WTC11 (cell line): ENCODE measurements at regions not wholly inside any gene's neighbourhood (a gene's known extent, or its start where the extent isn't known, plus 50 kb on each side); places are given as distances from the start of the nearest gene placed in this dataset.

Experiments
- ATAC-seq: fragments of 200-7000 bp; cut with Tn5 transposase; 2 replicates; pipeline ENCODE4 v1.10.0; 2021; ENCODE audit warnings: mild to moderate bottlenecking, moderate library complexity
- CTCF ChIA-PET: fragments of 300-600 bp; sonication (Branson Sonifier 250); formaldehyde crosslinking; loops from one replicate; lab custom pipeline; 2021; ENCODE audit warnings: antibody characterized with exemption; lab: Charles Lee
- POLR2A ChIA-PET: fragments of 350-600 bp; sonication (Branson Sonifier 250); formaldehyde crosslinking; loops from one replicate; lab custom pipeline; 2021; ENCODE audit warnings: antibody characterized with exemption; lab: Charles Lee
- DNase-seq: peaks from one replicate; pipeline ENCODE4 v3.0.0; 2021; ENCODE audit warnings: low spot score
- H3K27ac Mint-ChIP-seq: 2 replicates; pipeline ENCODE4 v1.8.0; 2021; ENCODE audit warnings: mixed read lengths
- H3K27me3 Mint-ChIP-seq: 2 replicates; pipeline ENCODE4 v1.8.0; 2021; ENCODE audit warnings: low read depth, mild to moderate bottlenecking, moderate library complexity, mixed read lengths
- H3K36me3 Mint-ChIP-seq: 2 replicates; pipeline ENCODE4 v1.8.0; 2021; ENCODE audit warnings: mixed read lengths
- H3K4me1 Mint-ChIP-seq: 2 replicates; pipeline ENCODE4 v1.8.0; 2022; ENCODE audit warnings: mixed read lengths
- H3K4me3 Mint-ChIP-seq: 2 replicates; pipeline ENCODE4 v1.8.0; 2021; ENCODE audit warnings: mild to moderate bottlenecking, moderate library complexity, mixed read lengths
- H3K9me3 Mint-ChIP-seq: 2 replicates; pipeline ENCODE4 v1.8.0; 2021; ENCODE audit warnings: mixed read lengths
- CBFB ChIP-seq: sonication (generic); formaldehyde crosslinking; IDR thresholded peaks from 2 replicates; pipeline ENCODE4 v1.8.1; 2022; ENCODE audit warnings: mild to moderate bottlenecking, low read depth, missing genetic modification reagents
- ESRRA ChIP-seq: sonication (generic); formaldehyde crosslinking; IDR thresholded peaks from 2 replicates; pipeline ENCODE4 v1.8.1; 2022; ENCODE audit warnings: mild to moderate bottlenecking, missing genetic modification reagents, borderline replicate concordance
- FOXK1 ChIP-seq: sonication (generic); formaldehyde crosslinking; IDR thresholded peaks from 2 replicates; pipeline ENCODE4 v1.8.0; 2022; ENCODE audit warnings: mild to moderate bottlenecking, moderate library complexity, missing genetic modification reagents
- FOXP1 ChIP-seq: sonication (generic); formaldehyde crosslinking; IDR thresholded peaks from 2 replicates; pipeline ENCODE4 v1.8.0; 2022; ENCODE audit warnings: missing genetic modification reagents, mild to moderate bottlenecking, moderate library complexity, borderline replicate concordance
- GRHL2 ChIP-seq: fragments of 250-450 bp; sonication (Bioruptor Pico); IDR thresholded peaks from 2 replicates; pipeline ENCODE4 v1.8.0; 2022; ENCODE audit warnings: mild to moderate bottlenecking, moderate library complexity; ENCODE audit not compliant: insufficient replicate concordance, severe bottlenecking
- HMGA2 ChIP-seq: fragments of 250-450 bp; sonication (Bioruptor Pico); IDR thresholded peaks from 2 replicates; pipeline ENCODE4 v1.4.0; 2021; ENCODE audit warnings: mild to moderate bottlenecking, moderate library complexity
- IRF2 ChIP-seq: sonication (generic); formaldehyde crosslinking; IDR thresholded peaks from 2 replicates; pipeline ENCODE4 v1.8.0; 2022; ENCODE audit warnings: low read depth, missing genetic modification reagents, borderline replicate concordance
- NR1H2 ChIP-seq: sonication (generic); formaldehyde crosslinking; IDR thresholded peaks from 2 replicates; pipeline ENCODE4 v1.9.0; 2021; ENCODE audit warnings: mild to moderate bottlenecking, moderate library complexity, missing genetic modification reagents
- NR2C2 ChIP-seq: sonication (generic); formaldehyde crosslinking; IDR thresholded peaks from 2 replicates; pipeline ENCODE4 v1.8.0; 2022; ENCODE audit warnings: mild to moderate bottlenecking, missing genetic modification reagents
- SMAD3 ChIP-seq: sonication (generic); formaldehyde crosslinking; IDR thresholded peaks from 2 replicates; pipeline ENCODE4 v1.8.0; 2022; ENCODE audit warnings: missing genetic modification reagents, mild to moderate bottlenecking, borderline replicate concordance
- SOX15 ChIP-seq: fragments of 250-450 bp; sonication (Bioruptor Pico); IDR thresholded peaks from 2 replicates; pipeline ENCODE4 v1.9.0; 2021; ENCODE audit warnings: mild to moderate bottlenecking
- SP1 ChIP-seq: sonication (generic); formaldehyde crosslinking; conservative IDR thresholded peaks from 2 replicates; pipeline ENCODE4 v1.8.1; 2022; ENCODE audit warnings: missing genetic modification reagents
- ZNF219 ChIP-seq: sonication (generic); formaldehyde crosslinking; IDR thresholded peaks from 2 replicates; pipeline ENCODE4 v1.8.0; 2023; ENCODE audit warnings: missing genetic modification reagents, mild to moderate bottlenecking, borderline replicate concordance
- ZNF263 ChIP-seq: sonication (generic); formaldehyde crosslinking; IDR thresholded peaks from 2 replicates; pipeline ENCODE4 v1.8.1; 2022; ENCODE audit warnings: low read depth, mild to moderate bottlenecking, moderate library complexity, missing genetic modification reagents
- TF ChIP-seq, protein P1 (sequence below): sonication (generic); formaldehyde crosslinking; IDR thresholded peaks from 2 replicates; pipeline ENCODE4 v1.8.1; 2023; ENCODE audit warnings: mild to moderate bottlenecking, missing genetic modification reagents, borderline replicate concordance
- TF ChIP-seq, protein P2 (sequence below): sonication (generic); formaldehyde crosslinking; IDR thresholded peaks from 2 replicates; pipeline ENCODE4 v1.8.1; 2022; ENCODE audit warnings: mild to moderate bottlenecking, moderate library complexity, missing genetic modification reagents
- TF ChIP-seq, protein P3 (sequence below): fragments of 200-600 bp; IDR thresholded peaks from 2 replicates; pipeline ENCODE4 v1.8.0; 2022; ENCODE audit warnings: antibody characterized with exemption
- TF ChIP-seq, protein P4 (sequence below): sonication (generic); formaldehyde crosslinking; IDR thresholded peaks from 2 replicates; pipeline ENCODE4 v1.8.0; 2022; ENCODE audit warnings: mild to moderate bottlenecking, missing genetic modification reagents
- TF ChIP-seq, protein P5 (sequence below): fragments of 250-450 bp; sonication (Bioruptor Pico); IDR thresholded peaks from 2 replicates; pipeline ENCODE4 v1.9.0; 2021; ENCODE audit warnings: mild to moderate bottlenecking, borderline replicate concordance
- TF ChIP-seq, protein P6 (sequence below): sonication (generic); formaldehyde crosslinking; conservative IDR thresholded peaks from 2 replicates; pipeline ENCODE4 v1.8.1; 2023; ENCODE audit warnings: mild to moderate bottlenecking, low read depth, missing genetic modification reagents, moderate library complexity
- TF ChIP-seq, protein P7 (sequence below): sonication (generic); formaldehyde crosslinking; IDR thresholded peaks from 2 replicates; pipeline ENCODE4 v1.8.0; 2022; ENCODE audit warnings: mild to moderate bottlenecking, missing genetic modification reagents

DNA sequence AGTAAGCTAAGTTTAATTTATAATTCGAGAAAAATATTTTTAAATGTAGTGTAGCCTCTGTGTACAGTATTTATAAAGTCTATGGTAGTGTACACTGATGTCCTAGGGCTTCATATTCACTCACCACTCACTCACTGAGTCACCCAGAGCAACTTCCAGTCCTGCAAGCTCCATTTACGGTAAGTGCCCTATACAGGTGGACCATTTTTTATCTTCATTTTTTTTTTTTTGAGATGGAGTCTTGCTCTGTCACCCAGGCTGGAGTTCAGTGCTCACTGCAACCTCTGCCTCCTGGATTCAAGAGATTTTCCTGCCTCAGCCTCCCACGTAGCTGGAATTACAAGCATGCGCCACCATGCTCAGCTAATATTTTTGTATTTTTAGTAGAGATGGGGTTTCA is 104.2 kb downstream of the PDCL3 start (continued):
- TF ChIP-seq, protein P1, sequence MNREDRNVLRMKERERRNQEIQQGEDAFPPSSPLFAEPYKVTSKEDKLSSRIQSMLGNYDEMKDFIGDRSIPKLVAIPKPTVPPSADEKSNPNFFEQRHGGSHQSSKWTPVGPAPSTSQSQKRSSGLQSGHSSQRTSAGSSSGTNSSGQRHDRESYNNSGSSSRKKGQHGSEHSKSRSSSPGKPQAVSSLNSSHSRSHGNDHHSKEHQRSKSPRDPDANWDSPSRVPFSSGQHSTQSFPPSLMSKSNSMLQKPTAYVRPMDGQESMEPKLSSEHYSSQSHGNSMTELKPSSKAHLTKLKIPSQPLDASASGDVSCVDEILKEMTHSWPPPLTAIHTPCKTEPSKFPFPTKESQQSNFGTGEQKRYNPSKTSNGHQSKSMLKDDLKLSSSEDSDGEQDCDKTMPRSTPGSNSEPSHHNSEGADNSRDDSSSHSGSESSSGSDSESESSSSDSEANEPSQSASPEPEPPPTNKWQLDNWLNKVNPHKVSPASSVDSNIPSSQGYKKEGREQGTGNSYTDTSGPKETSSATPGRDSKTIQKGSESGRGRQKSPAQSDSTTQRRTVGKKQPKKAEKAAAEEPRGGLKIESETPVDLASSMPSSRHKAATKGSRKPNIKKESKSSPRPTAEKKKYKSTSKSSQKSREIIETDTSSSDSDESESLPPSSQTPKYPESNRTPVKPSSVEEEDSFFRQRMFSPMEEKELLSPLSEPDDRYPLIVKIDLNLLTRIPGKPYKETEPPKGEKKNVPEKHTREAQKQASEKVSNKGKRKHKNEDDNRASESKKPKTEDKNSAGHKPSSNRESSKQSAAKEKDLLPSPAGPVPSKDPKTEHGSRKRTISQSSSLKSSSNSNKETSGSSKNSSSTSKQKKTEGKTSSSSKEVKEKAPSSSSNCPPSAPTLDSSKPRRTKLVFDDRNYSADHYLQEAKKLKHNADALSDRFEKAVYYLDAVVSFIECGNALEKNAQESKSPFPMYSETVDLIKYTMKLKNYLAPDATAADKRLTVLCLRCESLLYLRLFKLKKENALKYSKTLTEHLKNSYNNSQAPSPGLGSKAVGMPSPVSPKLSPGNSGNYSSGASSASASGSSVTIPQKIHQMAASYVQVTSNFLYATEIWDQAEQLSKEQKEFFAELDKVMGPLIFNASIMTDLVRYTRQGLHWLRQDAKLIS (CRISPR knock-in tag): no peak
- TF ChIP-seq SMAD3 (CRISPR knock-in tag): no peak
- TF ChIP-seq, protein P2, sequence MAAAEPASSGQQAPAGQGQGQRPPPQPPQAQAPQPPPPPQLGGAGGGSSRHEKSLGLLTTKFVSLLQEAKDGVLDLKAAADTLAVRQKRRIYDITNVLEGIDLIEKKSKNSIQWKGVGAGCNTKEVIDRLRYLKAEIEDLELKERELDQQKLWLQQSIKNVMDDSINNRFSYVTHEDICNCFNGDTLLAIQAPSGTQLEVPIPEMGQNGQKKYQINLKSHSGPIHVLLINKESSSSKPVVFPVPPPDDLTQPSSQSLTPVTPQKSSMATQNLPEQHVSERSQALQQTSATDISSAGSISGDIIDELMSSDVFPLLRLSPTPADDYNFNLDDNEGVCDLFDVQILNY (CRISPR knock-in tag): no peak
- TF ChIP-seq SP1: no peak
- TF ChIP-seq FOXK1 (CRISPR knock-in tag): no peak
- no peak for TF ChIP-seq GRHL2 (CRISPR knock-in tag)
- TF ChIP-seq NR2C2 (CRISPR knock-in tag): no peak
- no peak for TF ChIP-seq IRF2 (CRISPR knock-in tag)
- TF ChIP-seq, protein P3, sequence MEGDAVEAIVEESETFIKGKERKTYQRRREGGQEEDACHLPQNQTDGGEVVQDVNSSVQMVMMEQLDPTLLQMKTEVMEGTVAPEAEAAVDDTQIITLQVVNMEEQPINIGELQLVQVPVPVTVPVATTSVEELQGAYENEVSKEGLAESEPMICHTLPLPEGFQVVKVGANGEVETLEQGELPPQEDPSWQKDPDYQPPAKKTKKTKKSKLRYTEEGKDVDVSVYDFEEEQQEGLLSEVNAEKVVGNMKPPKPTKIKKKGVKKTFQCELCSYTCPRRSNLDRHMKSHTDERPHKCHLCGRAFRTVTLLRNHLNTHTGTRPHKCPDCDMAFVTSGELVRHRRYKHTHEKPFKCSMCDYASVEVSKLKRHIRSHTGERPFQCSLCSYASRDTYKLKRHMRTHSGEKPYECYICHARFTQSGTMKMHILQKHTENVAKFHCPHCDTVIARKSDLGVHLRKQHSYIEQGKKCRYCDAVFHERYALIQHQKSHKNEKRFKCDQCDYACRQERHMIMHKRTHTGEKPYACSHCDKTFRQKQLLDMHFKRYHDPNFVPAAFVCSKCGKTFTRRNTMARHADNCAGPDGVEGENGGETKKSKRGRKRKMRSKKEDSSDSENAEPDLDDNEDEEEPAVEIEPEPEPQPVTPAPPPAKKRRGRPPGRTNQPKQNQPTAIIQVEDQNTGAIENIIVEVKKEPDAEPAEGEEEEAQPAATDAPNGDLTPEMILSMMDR: no peak
- TF ChIP-seq HMGA2 (CRISPR knock-in tag): no peak
- TF ChIP-seq ESRRA (CRISPR knock-in tag): no peak

DNA sequence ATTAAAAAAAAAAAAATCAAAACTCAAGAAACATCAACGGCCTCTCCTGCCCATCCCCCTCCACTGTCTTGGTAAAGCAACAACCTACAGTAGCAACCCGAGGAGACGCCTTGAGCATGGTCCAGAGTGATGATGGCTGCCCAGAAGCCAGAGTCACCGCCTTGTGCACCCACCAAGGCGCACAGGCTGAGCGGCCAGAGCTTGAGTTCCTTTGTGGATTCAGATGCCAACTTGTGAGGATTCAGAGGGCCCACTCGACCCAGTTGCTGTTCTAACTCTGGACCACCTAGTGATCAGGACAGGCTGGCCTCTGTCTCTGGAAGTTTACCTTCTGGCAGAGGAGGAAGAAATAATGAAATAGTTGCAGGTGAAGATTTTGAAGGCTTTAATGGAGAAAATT is 105.0 kb downstream of the PDCL3 start:
- H3K4me3 Mint-ChIP-seq: no peak overlapping the region
- POLR2A ChIA-PET: no interaction called here
- DNase-seq (no peak), ATAC-seq (no peak)
- no peaks in the 10 kb centered on the region for H3K4me1 Mint-ChIP-seq
- H3K27me3 Mint-ChIP-seq: no peaks in the 10 kb centered on the region
- CTCF ChIA-PET: no interaction called here
- H3K9me3 Mint-ChIP-seq: no peaks in the 10 kb centered on the region
- no peaks in the 10 kb centered on the region for H3K36me3 Mint-ChIP-seq
- no peak overlapping the region for H3K27ac Mint-ChIP-seq
- no peak for TF ChIP-seq ZNF219 (CRISPR knock-in tag)
- TF ChIP-seq, protein P4, sequence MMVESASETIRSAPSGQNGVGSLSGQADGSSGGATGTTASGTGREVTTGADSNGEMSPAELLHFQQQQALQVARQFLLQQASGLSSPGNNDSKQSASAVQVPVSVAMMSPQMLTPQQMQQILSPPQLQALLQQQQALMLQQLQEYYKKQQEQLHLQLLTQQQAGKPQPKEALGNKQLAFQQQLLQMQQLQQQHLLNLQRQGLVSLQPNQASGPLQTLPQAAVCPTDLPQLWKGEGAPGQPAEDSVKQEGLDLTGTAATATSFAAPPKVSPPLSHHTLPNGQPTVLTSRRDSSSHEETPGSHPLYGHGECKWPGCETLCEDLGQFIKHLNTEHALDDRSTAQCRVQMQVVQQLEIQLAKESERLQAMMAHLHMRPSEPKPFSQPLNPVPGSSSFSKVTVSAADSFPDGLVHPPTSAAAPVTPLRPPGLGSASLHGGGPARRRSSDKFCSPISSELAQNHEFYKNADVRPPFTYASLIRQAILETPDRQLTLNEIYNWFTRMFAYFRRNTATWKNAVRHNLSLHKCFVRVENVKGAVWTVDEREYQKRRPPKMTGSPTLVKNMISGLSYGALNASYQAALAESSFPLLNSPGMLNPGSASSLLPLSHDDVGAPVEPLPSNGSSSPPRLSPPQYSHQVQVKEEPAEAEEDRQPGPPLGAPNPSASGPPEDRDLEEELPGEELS (CRISPR knock-in tag): no peak
- TF ChIP-seq, protein P5, sequence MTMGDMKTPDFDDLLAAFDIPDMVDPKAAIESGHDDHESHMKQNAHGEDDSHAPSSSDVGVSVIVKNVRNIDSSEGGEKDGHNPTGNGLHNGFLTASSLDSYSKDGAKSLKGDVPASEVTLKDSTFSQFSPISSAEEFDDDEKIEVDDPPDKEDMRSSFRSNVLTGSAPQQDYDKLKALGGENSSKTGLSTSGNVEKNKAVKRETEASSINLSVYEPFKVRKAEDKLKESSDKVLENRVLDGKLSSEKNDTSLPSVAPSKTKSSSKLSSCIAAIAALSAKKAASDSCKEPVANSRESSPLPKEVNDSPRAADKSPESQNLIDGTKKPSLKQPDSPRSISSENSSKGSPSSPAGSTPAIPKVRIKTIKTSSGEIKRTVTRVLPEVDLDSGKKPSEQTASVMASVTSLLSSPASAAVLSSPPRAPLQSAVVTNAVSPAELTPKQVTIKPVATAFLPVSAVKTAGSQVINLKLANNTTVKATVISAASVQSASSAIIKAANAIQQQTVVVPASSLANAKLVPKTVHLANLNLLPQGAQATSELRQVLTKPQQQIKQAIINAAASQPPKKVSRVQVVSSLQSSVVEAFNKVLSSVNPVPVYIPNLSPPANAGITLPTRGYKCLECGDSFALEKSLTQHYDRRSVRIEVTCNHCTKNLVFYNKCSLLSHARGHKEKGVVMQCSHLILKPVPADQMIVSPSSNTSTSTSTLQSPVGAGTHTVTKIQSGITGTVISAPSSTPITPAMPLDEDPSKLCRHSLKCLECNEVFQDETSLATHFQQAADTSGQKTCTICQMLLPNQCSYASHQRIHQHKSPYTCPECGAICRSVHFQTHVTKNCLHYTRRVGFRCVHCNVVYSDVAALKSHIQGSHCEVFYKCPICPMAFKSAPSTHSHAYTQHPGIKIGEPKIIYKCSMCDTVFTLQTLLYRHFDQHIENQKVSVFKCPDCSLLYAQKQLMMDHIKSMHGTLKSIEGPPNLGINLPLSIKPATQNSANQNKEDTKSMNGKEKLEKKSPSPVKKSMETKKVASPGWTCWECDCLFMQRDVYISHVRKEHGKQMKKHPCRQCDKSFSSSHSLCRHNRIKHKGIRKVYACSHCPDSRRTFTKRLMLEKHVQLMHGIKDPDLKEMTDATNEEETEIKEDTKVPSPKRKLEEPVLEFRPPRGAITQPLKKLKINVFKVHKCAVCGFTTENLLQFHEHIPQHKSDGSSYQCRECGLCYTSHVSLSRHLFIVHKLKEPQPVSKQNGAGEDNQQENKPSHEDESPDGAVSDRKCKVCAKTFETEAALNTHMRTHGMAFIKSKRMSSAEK (CRISPR knock-in tag): no peak
- TF ChIP-seq, protein P6, sequence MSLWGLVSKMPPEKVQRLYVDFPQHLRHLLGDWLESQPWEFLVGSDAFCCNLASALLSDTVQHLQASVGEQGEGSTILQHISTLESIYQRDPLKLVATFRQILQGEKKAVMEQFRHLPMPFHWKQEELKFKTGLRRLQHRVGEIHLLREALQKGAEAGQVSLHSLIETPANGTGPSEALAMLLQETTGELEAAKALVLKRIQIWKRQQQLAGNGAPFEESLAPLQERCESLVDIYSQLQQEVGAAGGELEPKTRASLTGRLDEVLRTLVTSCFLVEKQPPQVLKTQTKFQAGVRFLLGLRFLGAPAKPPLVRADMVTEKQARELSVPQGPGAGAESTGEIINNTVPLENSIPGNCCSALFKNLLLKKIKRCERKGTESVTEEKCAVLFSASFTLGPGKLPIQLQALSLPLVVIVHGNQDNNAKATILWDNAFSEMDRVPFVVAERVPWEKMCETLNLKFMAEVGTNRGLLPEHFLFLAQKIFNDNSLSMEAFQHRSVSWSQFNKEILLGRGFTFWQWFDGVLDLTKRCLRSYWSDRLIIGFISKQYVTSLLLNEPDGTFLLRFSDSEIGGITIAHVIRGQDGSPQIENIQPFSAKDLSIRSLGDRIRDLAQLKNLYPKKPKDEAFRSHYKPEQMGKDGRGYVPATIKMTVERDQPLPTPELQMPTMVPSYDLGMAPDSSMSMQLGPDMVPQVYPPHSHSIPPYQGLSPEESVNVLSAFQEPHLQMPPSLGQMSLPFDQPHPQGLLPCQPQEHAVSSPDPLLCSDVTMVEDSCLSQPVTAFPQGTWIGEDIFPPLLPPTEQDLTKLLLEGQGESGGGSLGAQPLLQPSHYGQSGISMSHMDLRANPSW (CRISPR knock-in tag): no peak
- no peak for TF ChIP-seq ZNF263 (CRISPR knock-in tag)
- TF ChIP-seq NR1H2: no peak
- TF ChIP-seq SP1: no peak
- TF ChIP-seq FOXP1: no peak
- TF ChIP-seq, protein P7, sequence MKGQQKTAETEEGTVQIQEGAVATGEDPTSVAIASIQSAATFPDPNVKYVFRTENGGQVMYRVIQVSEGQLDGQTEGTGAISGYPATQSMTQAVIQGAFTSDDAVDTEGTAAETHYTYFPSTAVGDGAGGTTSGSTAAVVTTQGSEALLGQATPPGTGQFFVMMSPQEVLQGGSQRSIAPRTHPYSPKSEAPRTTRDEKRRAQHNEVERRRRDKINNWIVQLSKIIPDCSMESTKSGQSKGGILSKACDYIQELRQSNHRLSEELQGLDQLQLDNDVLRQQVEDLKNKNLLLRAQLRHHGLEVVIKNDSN (CRISPR knock-in tag): no peak
- TF ChIP-seq NR2C2 (CRISPR knock-in tag): no peak
- TF ChIP-seq SOX15 (CRISPR knock-in tag): no peak
- no peak for TF ChIP-seq CBFB (CRISPR knock-in tag)
